GM20431 (cell line): ENCODE measurements at regions not wholly inside any gene's neighbourhood (a gene's known extent, or its start where the extent isn't known, plus 50 kb on each side); places are given as distances from the start of the nearest gene placed in this dataset.
"Not testable (repeated sequence)": the region's sequence is repeated elsewhere in the genome, so short reads cannot be mapped to it uniquely, and the experiment has no call there.

Experiments used
- in situ Hi-C: fragments of 300-500 bp; cut with MseI, MboI; formaldehyde crosslinking; loops from one replicate; pipeline ENCODE4 v1.15.0; 2020; ENCODE audit warnings: low sequenced_read_pairs; ENCODE audit not compliant: unreplicated experiment

- in situ Hi-C loops = no loop called here
Observed at GRCh38 chr1:157460381-157460780, 91.9 kb downstream of the FCRL5 start.

- in situ Hi-C loops = no loop called here
Observed at GRCh38 chr1:157457279-157457678, 95.0 kb downstream of the FCRL5 start.

- in situ Hi-C loops = no loop called here
Observed at GRCh38 chr1:157455318-157455717, 97.0 kb downstream of the FCRL5 start.

GRCh38 chr1:157450106-157450505 is 102.2 kb downstream of the FCRL5 start:
- in situ Hi-C loops = no loop called here

GRCh38 chr1:157448636-157449035 is 103.7 kb downstream of the FCRL5 start:
- in situ Hi-C loops = no loop called here

GRCh38 chr1:157446356-157446755 is 106.0 kb downstream of the FCRL5 start:
- in situ Hi-C loops = not testable (repeated sequence)

GRCh38 chr1:157445616-157446140 is 106.6 kb downstream of the FCRL5 start:
- in situ Hi-C loops = not testable (repeated sequence)

GRCh38 chr1:157442065-157442464 is 110.2 kb downstream of the FCRL5 start:
- in situ Hi-C loops = no loop called here

GRCh38 chr1:157439302-157439954 is 112.9 kb downstream of the FCRL5 start:
- in situ Hi-C loops = no loop called here

- in situ Hi-C loops = no loop called here
Observed at GRCh38 chr1:157438613-157439012, 113.7 kb downstream of the FCRL5 start.

GRCh38 chr1:157438146-157438545 is 114.2 kb downstream of the FCRL5 start:
- in situ Hi-C loops = no loop called here

- in situ Hi-C loops = no loop called here
Observed at GRCh38 chr1:157437296-157437695, 115.0 kb downstream of the FCRL5 start.

- in situ Hi-C loops = no loop called here
Observed at GRCh38 chr1:157431751-157432150, 120.6 kb downstream of the FCRL5 start.

GRCh38 chr1:157429601-157430240 is 122.6 kb downstream of the FCRL5 start:
- in situ Hi-C loops = no loop called here

GRCh38 chr1:157423764-157424163 is 128.6 kb downstream of the FCRL5 start:
- in situ Hi-C loops = not testable (repeated sequence)

GRCh38 chr1:157419845-157420542 is 132.3 kb downstream of the FCRL5 start:
- in situ Hi-C loops = no loop called here

- in situ Hi-C loops = no loop called here
Observed at GRCh38 chr1:157418659-157419058, 133.7 kb downstream of the FCRL5 start.

- in situ Hi-C loops = no loop called here
Observed at GRCh38 chr1:157418231-157418630, 134.1 kb downstream of the FCRL5 start.

- in situ Hi-C loops = no loop called here
Observed at GRCh38 chr1:157415661-157416060, 136.7 kb downstream of the FCRL5 start.

GRCh38 chr1:157412308-157412707 is 140.0 kb downstream of the FCRL5 start:
- in situ Hi-C loops = no loop called here

GRCh38 chr1:157411769-157412168 is 140.5 kb downstream of the FCRL5 start:
- in situ Hi-C loops = no loop called here
